Stimulated activated naive B cell treated with anti-CD40 and anti-IgM and Interleukin-4, amounts not matched to agents 10 μg/mL and 1 μg/mL and 100 μg/mL, for 72 hours (primary cell): ENCODE measurements at regions not wholly inside any gene's neighbourhood (a gene's known extent, or its start where the extent isn't known, plus 50 kb on each side); places are given as distances from the start of the nearest gene placed in this dataset.
A peak's percentile ranks its signal among the peaks of the same experiment; 100 is the strongest.

Experiments
- ATAC-seq, 2 donors: fragments of 150-1000 bp; cut with Tn5 transposase; replicated peaks; 2 replicates each; pipeline ENCODE4 v1.10.0; 2021; ENCODE audit warnings: moderate library complexity in 1 of 2
- DNase-seq: peaks from one replicate; pipeline ENCODE4 v3.0.0; 2021
- H3K27ac Mint-ChIP-seq: one replicate; pipeline ENCODE4 v1.8.0; 2022; ENCODE audit warnings: mild to moderate bottlenecking, mixed read lengths
- H3K27me3 Mint-ChIP-seq, 2 donors: one replicate each; pipeline ENCODE4 v1.8.0; 2022; ENCODE audit warnings: mixed read lengths in 2 of 2
- H3K36me3 Mint-ChIP-seq, 2 donors: one replicate each; pipeline ENCODE4 v1.8.0; 2022; ENCODE audit warnings: mixed read lengths in 2 of 2, mild to moderate bottlenecking in 1 of 2
- H3K4me1 Mint-ChIP-seq, 2 donors: one replicate each; pipeline ENCODE4 v1.8.0; 2022; ENCODE audit warnings: mixed read lengths in 2 of 2, mild to moderate bottlenecking in 1 of 2
- H3K4me3 Mint-ChIP-seq, 2 donors: one replicate each; pipeline ENCODE4 v1.8.0; 2022; ENCODE audit warnings: mild to moderate bottlenecking in 2 of 2, mixed read lengths in 2 of 2, moderate library complexity in 1 of 2
- H3K9me3 Mint-ChIP-seq, 2 donors: one replicate each; pipeline ENCODE4 v1.8.0; 2022; ENCODE audit warnings: mixed read lengths in 2 of 2, mild to moderate bottlenecking in 1 of 2

- H3K36me3 Mint-ChIP-seq: no peaks in the 10 kb centered on the region
- no peaks in the 10 kb centered on the region for H3K27me3 Mint-ChIP-seq
- DNase-seq (no peak), ATAC-seq (no peak)
- H3K27ac Mint-ChIP-seq: no peak overlapping the region
- no peak overlapping the region for H3K4me3 Mint-ChIP-seq
- peaks cover 0 to 5% of the 10 kb centered on the region in 2 donors for H3K9me3 Mint-ChIP-seq
- no peaks in the 10 kb centered on the region for H3K4me1 Mint-ChIP-seq
Observed at GRCh38 chr7:46301677-46302076, 380.6 kb upstream of the IGFBP3 start.

GRCh38 chr7:46297515-46297914, 376.4 kb upstream of the IGFBP3 start:
- no peak for DNase-seq
- Mint-ChIP-seq H3K4me3 (no peak overlapping the region), H3K36me3 (no peaks in the 10 kb centered on the region), H3K4me1 (no peaks in the 10 kb centered on the region), H3K27me3 (no peaks in the 10 kb centered on the region), H3K27ac (no peak overlapping the region), H3K9me3 (peaks cover 0 to 3% of the 10 kb centered on the region in 2 donors)
- no peak for ATAC-seq

GRCh38 chr7:46296526-46296925, 375.5 kb upstream of the IGFBP3 start:
- Mint-ChIP-seq H3K9me3 (peaks cover 0 to 3% of the 10 kb centered on the region in 2 donors), H3K27ac (no peak overlapping the region), H3K4me1 (no peaks in the 10 kb centered on the region), H3K36me3 (no peaks in the 10 kb centered on the region), H3K4me3 (no peak overlapping the region), H3K27me3 (no peaks in the 10 kb centered on the region)
- ATAC-seq: no peak
- DNase-seq: no peak

GRCh38 chr7:46294381-46294780, 373.3 kb upstream of the IGFBP3 start:
- Mint-ChIP-seq H3K36me3 (no peaks in the 10 kb centered on the region), H3K4me1 (no peaks in the 10 kb centered on the region), H3K27me3 (no peaks in the 10 kb centered on the region), H3K4me3 (no peak overlapping the region), H3K9me3 (peaks cover 0 to 3% of the 10 kb centered on the region in 2 donors), H3K27ac (no peak overlapping the region)
- no peak for DNase-seq
- no peak for ATAC-seq

GRCh38 chr7:46292741-46293140, 371.7 kb upstream of the IGFBP3 start:
- no peaks in the 10 kb centered on the region for H3K27me3 Mint-ChIP-seq
- DNase-seq (no peak), ATAC-seq (no peak)
- peaks cover 0 to 3% of the 10 kb centered on the region in 2 donors for H3K9me3 Mint-ChIP-seq
- H3K4me3 Mint-ChIP-seq: no peak overlapping the region
- no peak overlapping the region for H3K27ac Mint-ChIP-seq
- no peaks in the 10 kb centered on the region for H3K36me3 Mint-ChIP-seq
- H3K4me1 Mint-ChIP-seq: no peaks in the 10 kb centered on the region

- Mint-ChIP-seq H3K9me3 (no peaks in the 10 kb centered on the region), H3K36me3 (no peaks in the 10 kb centered on the region), H3K4me1 (no peaks in the 10 kb centered on the region), H3K4me3 (no peak overlapping the region), H3K27ac (no peak overlapping the region), H3K27me3 (no peaks in the 10 kb centered on the region)
- ATAC-seq (peak in 1 of 2 donors; percentile 42), DNase-seq (no peak)
Observed at GRCh38 chr7:46291601-46292150, 370.6 kb upstream of the IGFBP3 start.

- Mint-ChIP-seq H3K27me3 (no peaks in the 10 kb centered on the region), H3K4me3 (no peak overlapping the region), H3K4me1 (no peaks in the 10 kb centered on the region), H3K9me3 (no peaks in the 10 kb centered on the region), H3K27ac (no peak overlapping the region), H3K36me3 (no peaks in the 10 kb centered on the region)
- DNase-seq (no peak), ATAC-seq (peak in 1 of 2 donors; percentile 53)
Observed at GRCh38 chr7:46291050-46291438, 370.0 kb upstream of the IGFBP3 start.

- Mint-ChIP-seq H3K36me3 (no peaks in the 10 kb centered on the region), H3K9me3 (no peaks in the 10 kb centered on the region), H3K27ac (no peak overlapping the region), H3K4me3 (no peak overlapping the region), H3K4me1 (no peaks in the 10 kb centered on the region), H3K27me3 (peaks cover 0 to 3% of the 10 kb centered on the region in 2 donors)
- no peak for DNase-seq
- ATAC-seq: peak in 1 of 2 donors; percentile 25
Observed at GRCh38 chr7:46290374-46291049, 369.4 kb upstream of the IGFBP3 start.

- no peaks in the 10 kb centered on the region for H3K4me1 Mint-ChIP-seq
- peaks cover 0 to 3% of the 10 kb centered on the region in 2 donors for H3K27me3 Mint-ChIP-seq
- peaks cover 0 to 2% of the 10 kb centered on the region in 2 donors for H3K9me3 Mint-ChIP-seq
- H3K36me3 Mint-ChIP-seq: no peaks in the 10 kb centered on the region
- H3K27ac Mint-ChIP-seq: no peak overlapping the region
- ATAC-seq (no peak), DNase-seq (no peak)
- H3K4me3 Mint-ChIP-seq: no peak overlapping the region
Observed at GRCh38 chr7:46288861-46289260, 367.8 kb upstream of the IGFBP3 start.

GRCh38 chr7:46288010-46288409, 366.9 kb upstream of the IGFBP3 start:
- Mint-ChIP-seq H3K36me3 (no peaks in the 10 kb centered on the region), H3K4me3 (no peak overlapping the region), H3K27me3 (peaks cover 0 to 3% of the 10 kb centered on the region in 2 donors), H3K27ac (no peak overlapping the region), H3K4me1 (no peaks in the 10 kb centered on the region), H3K9me3 (peaks cover 0 to 2% of the 10 kb centered on the region in 2 donors)
- DNase-seq: no peak
- ATAC-seq: no peak

- Mint-ChIP-seq H3K9me3 (peaks cover 0 to 2% of the 10 kb centered on the region in 2 donors), H3K36me3 (no peaks in the 10 kb centered on the region), H3K27me3 (peaks cover 0 to 3% of the 10 kb centered on the region in 2 donors), H3K4me1 (no peaks in the 10 kb centered on the region), H3K27ac (no peak overlapping the region), H3K4me3 (no peak overlapping the region)
- no peak for ATAC-seq
- no peak for DNase-seq
Observed at GRCh38 chr7:46286957-46287356, 365.9 kb upstream of the IGFBP3 start.

- H3K36me3 Mint-ChIP-seq: no peaks in the 10 kb centered on the region
- H3K27ac Mint-ChIP-seq: no peak overlapping the region
- H3K4me1 Mint-ChIP-seq: no peaks in the 10 kb centered on the region
- H3K4me3 Mint-ChIP-seq: no peak overlapping the region
- DNase-seq: no peak
- peaks cover 0 to 2% of the 10 kb centered on the region in 2 donors for H3K9me3 Mint-ChIP-seq
- ATAC-seq: no peak
- H3K27me3 Mint-ChIP-seq: peaks cover 0 to 3% of the 10 kb centered on the region in 2 donors
Observed at GRCh38 chr7:46286356-46286755, 365.3 kb upstream of the IGFBP3 start.

- Mint-ChIP-seq H3K4me3 (no peak overlapping the region), H3K4me1 (no peaks in the 10 kb centered on the region), H3K9me3 (peaks cover 0 to 2% of the 10 kb centered on the region in 2 donors), H3K36me3 (no peaks in the 10 kb centered on the region), H3K27ac (no peak overlapping the region), H3K27me3 (peaks cover 0 to 3% of the 10 kb centered on the region in 2 donors)
- ATAC-seq: no peak
- DNase-seq: no peak
Observed at GRCh38 chr7:46285878-46286277, 364.8 kb upstream of the IGFBP3 start.

GRCh38 chr7:46283852-46284251, 362.8 kb upstream of the IGFBP3 start:
- ATAC-seq (no peak), DNase-seq (no peak)
- H3K36me3 Mint-ChIP-seq: no peaks in the 10 kb centered on the region
- no peak overlapping the region for H3K27ac Mint-ChIP-seq
- peaks cover 0 to 3% of the 10 kb centered on the region in 2 donors for H3K27me3 Mint-ChIP-seq
- no peak overlapping the region for H3K4me3 Mint-ChIP-seq
- H3K9me3 Mint-ChIP-seq: peaks cover 0 to 3% of the 10 kb centered on the region in 2 donors
- no peaks in the 10 kb centered on the region for H3K4me1 Mint-ChIP-seq

- ATAC-seq: no peak
- H3K27ac Mint-ChIP-seq: no peak overlapping the region
- H3K27me3 Mint-ChIP-seq: peaks cover 0 to 3% of the 10 kb centered on the region in 2 donors
- no peak overlapping the region for H3K4me3 Mint-ChIP-seq
- no peaks in the 10 kb centered on the region for H3K36me3 Mint-ChIP-seq
- no peak for DNase-seq
- H3K9me3 Mint-ChIP-seq: peaks cover 4 to 8% of the 10 kb centered on the region in 2 donors
- H3K4me1 Mint-ChIP-seq: no peaks in the 10 kb centered on the region
Observed at GRCh38 chr7:46282155-46282554, 361.1 kb upstream of the IGFBP3 start.
